Neural progenitor cell (in vitro differentiated cells): ENCODE measurements at regions not wholly inside any gene's neighbourhood (a gene's known extent, or its start where the extent isn't known, plus 50 kb on each side); places are given as distances from the start of the nearest gene placed in this dataset.

Experiments
- EZH2 ChIP-seq: fragments of 200-600 bp; sonication (generic); IDR thresholded peaks from 2 replicates; pipeline ENCODE4 v1.6.1; 2017; ENCODE audit warnings: antibody characterized with exemption, mild to moderate bottlenecking, moderate library complexity
- TF ChIP-seq, protein P1 (sequence below): fragments of 200-600 bp; sonication (generic); IDR thresholded peaks from 2 replicates; pipeline ENCODE4 v1.5.1; 2017; ENCODE audit warnings: antibody characterized with exemption, mild to moderate bottlenecking

DNA sequence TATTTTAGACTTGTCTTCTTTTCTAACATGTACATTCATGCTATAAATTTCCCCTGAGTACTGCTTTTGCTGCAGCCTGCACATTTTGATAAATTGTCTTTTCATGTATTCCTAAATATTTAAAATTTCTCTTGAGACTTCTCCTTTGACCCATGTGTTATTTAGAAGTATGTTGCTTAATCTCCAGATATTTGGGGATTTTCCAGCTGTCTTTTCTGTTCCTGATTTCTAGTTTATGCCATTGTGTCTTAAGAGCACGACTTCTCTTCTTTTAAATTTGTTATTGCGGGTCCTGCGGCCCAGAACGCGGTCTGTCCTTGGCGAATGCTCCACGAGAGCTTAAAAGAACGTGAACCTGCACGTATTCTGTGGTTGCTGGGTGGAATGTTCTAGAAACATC, 136.4 kb downstream of the KIF26A start:
- TF ChIP-seq, protein P1, sequence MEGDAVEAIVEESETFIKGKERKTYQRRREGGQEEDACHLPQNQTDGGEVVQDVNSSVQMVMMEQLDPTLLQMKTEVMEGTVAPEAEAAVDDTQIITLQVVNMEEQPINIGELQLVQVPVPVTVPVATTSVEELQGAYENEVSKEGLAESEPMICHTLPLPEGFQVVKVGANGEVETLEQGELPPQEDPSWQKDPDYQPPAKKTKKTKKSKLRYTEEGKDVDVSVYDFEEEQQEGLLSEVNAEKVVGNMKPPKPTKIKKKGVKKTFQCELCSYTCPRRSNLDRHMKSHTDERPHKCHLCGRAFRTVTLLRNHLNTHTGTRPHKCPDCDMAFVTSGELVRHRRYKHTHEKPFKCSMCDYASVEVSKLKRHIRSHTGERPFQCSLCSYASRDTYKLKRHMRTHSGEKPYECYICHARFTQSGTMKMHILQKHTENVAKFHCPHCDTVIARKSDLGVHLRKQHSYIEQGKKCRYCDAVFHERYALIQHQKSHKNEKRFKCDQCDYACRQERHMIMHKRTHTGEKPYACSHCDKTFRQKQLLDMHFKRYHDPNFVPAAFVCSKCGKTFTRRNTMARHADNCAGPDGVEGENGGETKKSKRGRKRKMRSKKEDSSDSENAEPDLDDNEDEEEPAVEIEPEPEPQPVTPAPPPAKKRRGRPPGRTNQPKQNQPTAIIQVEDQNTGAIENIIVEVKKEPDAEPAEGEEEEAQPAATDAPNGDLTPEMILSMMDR, result no peak
- TF ChIP-seq EZH2, result no peak
